DOHH2 (cell line): ENCODE measurements at regions not wholly inside any gene's neighbourhood (a gene's known extent, or its start where the extent isn't known, plus 50 kb on each side); places are given as distances from the start of the nearest gene placed in this dataset.

Experiments
- EZH2phosphoT487 ChIP-seq: fragments of 200-600 bp; sonication (generic); IDR thresholded peaks from 2 replicates; pipeline ENCODE4 v1.6.1; 2017; ENCODE audit warnings: borderline replicate concordance, mild to moderate bottlenecking, antibody characterized with exemption, low read length, moderate library complexity, mixed read lengths
- TF ChIP-seq, protein P1 (sequence below): fragments of 200-600 bp; sonication (generic); IDR thresholded peaks from one replicate; pipeline ENCODE4 v1.5.1; 2014; ENCODE audit warnings: antibody characterized with exemption, mild to moderate bottlenecking, low read depth, low read length; ENCODE audit not compliant: poor library complexity, severe bottlenecking

DNA sequence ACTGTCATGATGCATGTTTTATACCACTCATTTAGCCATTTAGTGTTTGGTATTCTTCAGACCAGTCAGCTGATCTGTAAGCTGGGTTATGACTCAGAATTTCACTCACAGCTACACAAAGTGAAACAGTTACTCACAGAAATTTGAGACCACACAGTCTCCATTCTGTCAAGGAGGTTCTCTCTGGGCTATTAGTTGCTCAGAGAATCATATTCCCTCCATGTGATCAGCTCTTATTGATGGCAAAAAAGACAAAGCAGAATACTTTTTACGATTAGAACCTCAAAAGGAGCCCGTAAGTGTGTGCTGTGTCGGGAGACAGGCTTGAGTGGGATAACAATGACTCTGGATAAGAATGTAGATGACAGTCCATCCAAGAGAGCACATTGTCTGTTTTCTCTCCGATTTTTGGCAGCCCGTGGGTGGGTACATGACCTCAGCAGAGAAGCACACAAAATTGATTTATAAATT lies 277.6 kb upstream of the SORCS1 start:
- TF ChIP-seq, protein P1, sequence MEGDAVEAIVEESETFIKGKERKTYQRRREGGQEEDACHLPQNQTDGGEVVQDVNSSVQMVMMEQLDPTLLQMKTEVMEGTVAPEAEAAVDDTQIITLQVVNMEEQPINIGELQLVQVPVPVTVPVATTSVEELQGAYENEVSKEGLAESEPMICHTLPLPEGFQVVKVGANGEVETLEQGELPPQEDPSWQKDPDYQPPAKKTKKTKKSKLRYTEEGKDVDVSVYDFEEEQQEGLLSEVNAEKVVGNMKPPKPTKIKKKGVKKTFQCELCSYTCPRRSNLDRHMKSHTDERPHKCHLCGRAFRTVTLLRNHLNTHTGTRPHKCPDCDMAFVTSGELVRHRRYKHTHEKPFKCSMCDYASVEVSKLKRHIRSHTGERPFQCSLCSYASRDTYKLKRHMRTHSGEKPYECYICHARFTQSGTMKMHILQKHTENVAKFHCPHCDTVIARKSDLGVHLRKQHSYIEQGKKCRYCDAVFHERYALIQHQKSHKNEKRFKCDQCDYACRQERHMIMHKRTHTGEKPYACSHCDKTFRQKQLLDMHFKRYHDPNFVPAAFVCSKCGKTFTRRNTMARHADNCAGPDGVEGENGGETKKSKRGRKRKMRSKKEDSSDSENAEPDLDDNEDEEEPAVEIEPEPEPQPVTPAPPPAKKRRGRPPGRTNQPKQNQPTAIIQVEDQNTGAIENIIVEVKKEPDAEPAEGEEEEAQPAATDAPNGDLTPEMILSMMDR = no peak
- TF ChIP-seq EZH2phosphoT487 = no peak
